ENCODE measurements at regions not wholly inside any gene's neighbourhood (a gene's known extent, or its start where the extent isn't known, plus 50 kb on each side); places are given as distances from the start of the nearest gene placed in this dataset.

- TF ChIP-seq E4F1 (IDR thresholded peaks at IDR 0.05; ENCODE audit: borderline replicate concordance, partially characterized antibody), result no peak
- no peak for TF ChIP-seq ATF3 (IDR thresholded peaks at IDR 0.05; ENCODE audit: borderline replicate concordance, extremely low read depth, low read depth, low read length)
- TF ChIP-seq CHD2 (IDR thresholded peaks at IDR 0.05; ENCODE audit: borderline replicate concordance, low read depth, low read length), result no peak
- no peak for TF ChIP-seq SREBF2 (IDR thresholded peaks at IDR 0.05; ENCODE audit: low read length)
- no peak for TF ChIP-seq TAF1 (IDR thresholded peaks at IDR 0.05; ENCODE audit: borderline replicate concordance, low read depth, low read length)
- TF ChIP-seq CHD4 (IDR thresholded peaks at IDR 0.05), result no peak
- no peak for TF ChIP-seq STAT3 (IDR thresholded peaks at IDR 0.05; ENCODE audit: low read depth, low read length)
- no peak for TF ChIP-seq EP300 (IDR thresholded peaks at IDR 0.05; ENCODE audit: borderline replicate concordance in 1 of 2, control insufficient read depth in 1 of 2, low read depth in 2 of 2, low read length in 2 of 2)
- TF ChIP-seq FOXM1 (IDR thresholded peaks at IDR 0.05; ENCODE audit: low read depth, low read length), result no peak
- no peak for TF ChIP-seq CTCF (IDR thresholded peaks at IDR 0.05 in 2 of 3, conservative IDR thresholded peaks at IDR 0.05 in 1 of 3; ENCODE audit: control insufficient read depth in 2 of 3, extremely low read depth in 1 of 3, insufficient read depth in 1 of 3, low read depth in 3 of 3, low read length in 3 of 3)
Observed at GRCh38 chr4:8721621-8722020, 129.1 kb downstream of the CPZ start.
